ENCODE measurements at regions not wholly inside any gene's neighbourhood (a gene's known extent, or its start where the extent isn't known, plus 50 kb on each side); places are given as distances from the start of the nearest gene placed in this dataset.
A peak's percentile ranks its signal among the peaks of the same experiment; 100 is the strongest.

DNA sequence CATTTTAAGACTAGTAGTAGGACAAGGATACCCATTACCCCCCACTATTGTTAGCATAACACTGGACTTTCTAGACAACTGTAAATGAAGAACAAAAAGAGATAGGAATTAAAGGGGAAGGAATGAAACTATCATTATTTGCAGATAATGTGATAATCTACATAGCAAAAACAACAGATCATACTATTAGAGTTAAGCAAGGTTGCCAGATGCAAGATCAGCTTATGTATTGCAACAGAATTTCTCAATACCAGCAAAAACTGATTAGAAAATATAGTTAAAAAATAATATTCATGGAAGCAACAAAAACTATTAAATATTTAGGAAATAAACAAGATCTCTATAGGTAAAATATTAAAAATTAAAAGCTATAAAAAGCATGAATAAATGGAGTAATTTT lies 194.4 kb upstream of the SPRED2 start:
- Histone ChIP-seq H3K4me3 (ENCODE audit: low read depth in 1 of 2, low read length in 2 of 2) (no peak overlapping the region), H3K9ac (ENCODE audit: low read depth, low read length) (no peak overlapping the region), H4K20me1 (ENCODE audit: insufficient read depth, low read length) (no peaks in the 10 kb centered on the region), H3K9me3 (ENCODE audit: insufficient read depth, low read length, severe bottlenecking) (no peaks in the 10 kb centered on the region), H2AFZ (ENCODE audit: low read depth, low read length) (no peak overlapping the region), H3K4me2 (ENCODE audit: insufficient read depth, low read length) (no peak overlapping the region), H3K79me2 (ENCODE audit: insufficient read depth, low read length) (no peaks in the 10 kb centered on the region), H3K4me1 (ENCODE audit: insufficient read depth, low read length) (peaks cover 13% of the 10 kb centered on the region), H3K36me3 (ENCODE audit: insufficient read depth, low read length) (no peaks in the 10 kb centered on the region), H3K27ac (ENCODE audit: low read length) (no peak overlapping the region), H3K27me3 (ENCODE audit: insufficient read depth, low read length, poor library complexity) (peaks cover 27% of the 10 kb centered on the region)
- ATAC-seq (ENCODE audit: insufficient read depth, low read depth) (no peak), DNase-seq (no peak)
- TF ChIP-seq EZH2 (IDR thresholded peaks at IDR 0.05; ENCODE audit: borderline replicate concordance, low read depth, low read length, severe bottlenecking): no peak
- TF ChIP-seq, protein P1, sequence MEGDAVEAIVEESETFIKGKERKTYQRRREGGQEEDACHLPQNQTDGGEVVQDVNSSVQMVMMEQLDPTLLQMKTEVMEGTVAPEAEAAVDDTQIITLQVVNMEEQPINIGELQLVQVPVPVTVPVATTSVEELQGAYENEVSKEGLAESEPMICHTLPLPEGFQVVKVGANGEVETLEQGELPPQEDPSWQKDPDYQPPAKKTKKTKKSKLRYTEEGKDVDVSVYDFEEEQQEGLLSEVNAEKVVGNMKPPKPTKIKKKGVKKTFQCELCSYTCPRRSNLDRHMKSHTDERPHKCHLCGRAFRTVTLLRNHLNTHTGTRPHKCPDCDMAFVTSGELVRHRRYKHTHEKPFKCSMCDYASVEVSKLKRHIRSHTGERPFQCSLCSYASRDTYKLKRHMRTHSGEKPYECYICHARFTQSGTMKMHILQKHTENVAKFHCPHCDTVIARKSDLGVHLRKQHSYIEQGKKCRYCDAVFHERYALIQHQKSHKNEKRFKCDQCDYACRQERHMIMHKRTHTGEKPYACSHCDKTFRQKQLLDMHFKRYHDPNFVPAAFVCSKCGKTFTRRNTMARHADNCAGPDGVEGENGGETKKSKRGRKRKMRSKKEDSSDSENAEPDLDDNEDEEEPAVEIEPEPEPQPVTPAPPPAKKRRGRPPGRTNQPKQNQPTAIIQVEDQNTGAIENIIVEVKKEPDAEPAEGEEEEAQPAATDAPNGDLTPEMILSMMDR (IDR thresholded peaks at IDR 0.05; ENCODE audit: borderline replicate concordance, extremely low read depth, low read length, poor library complexity, severe bottlenecking): no peak

DNA sequence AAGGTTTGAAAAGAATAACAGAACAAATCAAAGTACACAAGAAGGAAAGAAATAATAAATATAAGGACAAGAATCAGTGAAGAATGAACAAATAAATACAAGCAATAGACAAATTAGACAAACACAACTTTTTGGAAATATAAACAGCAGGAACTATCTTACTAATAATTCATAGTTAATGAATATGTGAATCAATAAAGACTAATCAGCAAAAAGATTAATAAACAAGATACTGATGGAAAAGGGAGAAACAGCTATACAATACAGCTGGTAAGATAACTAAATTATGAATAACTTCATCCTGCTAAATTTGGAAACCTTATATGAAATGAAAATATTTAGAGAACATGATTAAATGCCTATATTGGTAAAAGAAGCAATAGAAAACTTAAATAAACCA lies 193.6 kb upstream of the SPRED2 start:
- Histone ChIP-seq H2AFZ (ENCODE audit: low read depth, low read length) (no peak overlapping the region), H3K4me2 (ENCODE audit: insufficient read depth, low read length) (no peak overlapping the region), H3K4me1 (ENCODE audit: insufficient read depth, low read length) (peaks cover 13% of the 10 kb centered on the region), H3K36me3 (ENCODE audit: insufficient read depth, low read length) (no peaks in the 10 kb centered on the region), H3K9me3 (ENCODE audit: insufficient read depth, low read length, severe bottlenecking) (no peaks in the 10 kb centered on the region), H3K79me2 (ENCODE audit: insufficient read depth, low read length) (no peaks in the 10 kb centered on the region), H3K4me3 (ENCODE audit: low read depth in 1 of 2, low read length in 2 of 2) (no peak overlapping the region), H4K20me1 (ENCODE audit: insufficient read depth, low read length) (no peaks in the 10 kb centered on the region), H3K27me3 (ENCODE audit: insufficient read depth, low read length, poor library complexity) (peaks cover 27% of the 10 kb centered on the region), H3K9ac (ENCODE audit: low read depth, low read length) (no peak overlapping the region), H3K27ac (ENCODE audit: low read length) (no peak overlapping the region)
- no peak for TF ChIP-seq EZH2 (IDR thresholded peaks at IDR 0.05; ENCODE audit: borderline replicate concordance, low read depth, low read length, severe bottlenecking)
- TF ChIP-seq, protein P1 (IDR thresholded peaks at IDR 0.05; ENCODE audit: borderline replicate concordance, extremely low read depth, low read length, poor library complexity, severe bottlenecking): no peak
- ATAC-seq (ENCODE audit: insufficient read depth, low read depth): no peak
- no peak for DNase-seq

DNA sequence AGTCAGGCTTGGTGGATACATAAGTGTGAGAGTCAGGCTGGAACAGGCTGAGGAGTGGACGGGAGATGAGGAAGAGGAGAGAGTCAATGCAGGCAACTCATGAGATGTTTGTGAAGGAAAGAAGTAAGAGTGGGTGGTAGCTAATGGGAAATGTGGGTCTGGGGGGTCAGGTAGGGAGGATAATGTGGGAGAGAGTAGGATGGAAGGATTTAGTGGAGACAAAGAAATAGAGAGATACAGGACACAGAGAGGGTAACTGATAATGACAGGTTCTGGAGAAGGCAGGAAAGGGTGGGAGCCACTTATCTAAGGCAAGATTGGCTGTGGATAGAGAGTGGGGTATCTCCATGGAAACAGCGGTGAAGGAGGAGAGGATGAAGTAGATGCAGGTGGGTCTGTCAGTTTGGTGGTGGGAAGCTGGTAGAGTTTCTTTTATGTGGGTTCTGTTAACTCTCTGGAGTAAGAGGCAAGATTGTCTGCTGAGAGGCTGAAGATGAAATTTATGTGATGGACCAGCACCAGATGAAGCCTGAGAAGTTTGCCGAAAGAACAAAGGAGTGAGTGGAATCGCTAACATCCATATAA lies 190.6 kb upstream of the SPRED2 start:
- peak; percentile 96 for ATAC-seq (ENCODE audit: insufficient read depth, low read depth)
- Histone ChIP-seq H3K4me3 (ENCODE audit: low read depth in 1 of 2, low read length in 2 of 2) (no peak overlapping the region), H3K4me1 (ENCODE audit: insufficient read depth, low read length) (peaks cover 13% of the 10 kb centered on the region), H3K4me2 (ENCODE audit: insufficient read depth, low read length) (no peak overlapping the region), H4K20me1 (ENCODE audit: insufficient read depth, low read length) (no peaks in the 10 kb centered on the region), H3K36me3 (ENCODE audit: insufficient read depth, low read length) (no peaks in the 10 kb centered on the region), H3K9me3 (ENCODE audit: insufficient read depth, low read length, severe bottlenecking) (no peaks in the 10 kb centered on the region), H3K9ac (ENCODE audit: low read depth, low read length) (no peak overlapping the region), H3K79me2 (ENCODE audit: insufficient read depth, low read length) (no peaks in the 10 kb centered on the region), H3K27me3 (ENCODE audit: insufficient read depth, low read length, poor library complexity) (peaks cover 27% of the 10 kb centered on the region), H3K27ac (ENCODE audit: low read length) (no peak overlapping the region), H2AFZ (ENCODE audit: low read depth, low read length) (no peak overlapping the region)
- TF ChIP-seq, protein P1 (IDR thresholded peaks at IDR 0.05; ENCODE audit: borderline replicate concordance, extremely low read depth, low read length, poor library complexity, severe bottlenecking): no peak
- no peak for TF ChIP-seq EZH2 (IDR thresholded peaks at IDR 0.05; ENCODE audit: borderline replicate concordance, low read depth, low read length, severe bottlenecking)
- DNase-seq: peak; percentile 74
